ENCODE measurements at regions not wholly inside any gene's neighbourhood (a gene's known extent, or its start where the extent isn't known, plus 50 kb on each side); places are given as distances from the start of the nearest gene placed in this dataset.
"Not testable (repeated sequence)": the region's sequence is repeated elsewhere in the genome, so short reads cannot be mapped to it uniquely, and the experiment has no call there.

- DNase-seq, result no peak
Measured at GRCh38 chr9:17846948-17847655, 268.2 kb downstream of the SH3GL2 start.

- no peak for DNase-seq
Measured at GRCh38 chr9:17847908-17848307, 269.0 kb downstream of the SH3GL2 start.

GRCh38 chr9:17852108-17852507, 273.2 kb downstream of the SH3GL2 start:
- no peak for DNase-seq

GRCh38 chr9:17854487-17854886, 275.6 kb downstream of the SH3GL2 start:
- no peak for DNase-seq

- DNase-seq, result no peak
Measured at GRCh38 chr9:17856995-17857394, 278.1 kb downstream of the SH3GL2 start.

- DNase-seq, result no peak
Measured at GRCh38 chr9:17859228-17859627, 280.4 kb downstream of the SH3GL2 start.

GRCh38 chr9:17859987-17860386, 281.1 kb downstream of the SH3GL2 start:
- no peak for DNase-seq

GRCh38 chr9:17862101-17862500, 283.2 kb downstream of the SH3GL2 start:
- DNase-seq, result no peak

GRCh38 chr9:17862629-17863028, 283.8 kb downstream of the SH3GL2 start:
- no peak for DNase-seq

- DNase-seq, result no peak
Measured at GRCh38 chr9:17863213-17863883, 284.5 kb downstream of the SH3GL2 start.

- no peak for DNase-seq
Measured at GRCh38 chr9:17863924-17864323, 285.1 kb downstream of the SH3GL2 start.

- no peak for DNase-seq
Measured at GRCh38 chr9:17864951-17865350, 286.1 kb downstream of the SH3GL2 start.

GRCh38 chr9:17865881-17866280, 287.0 kb downstream of the SH3GL2 start:
- DNase-seq, result no peak

GRCh38 chr9:17870722-17871121, 291.9 kb downstream of the SH3GL2 start:
- no peak for DNase-seq

- DNase-seq, result no peak
Measured at GRCh38 chr9:17871213-17871890, 292.5 kb downstream of the SH3GL2 start.

- no peak for DNase-seq
Measured at GRCh38 chr9:17875886-17876285, 297.0 kb downstream of the SH3GL2 start.

GRCh38 chr9:17876687-17877086, 297.8 kb downstream of the SH3GL2 start:
- no peak for DNase-seq

GRCh38 chr9:17878810-17879370, 300.0 kb downstream of the SH3GL2 start:
- no peak for DNase-seq

- no peak for DNase-seq
Measured at GRCh38 chr9:17881371-17881770, 302.5 kb downstream of the SH3GL2 start.

- no peak for DNase-seq
Measured at GRCh38 chr9:17882688-17883594, 304.1 kb downstream of the SH3GL2 start.

GRCh38 chr9:17888066-17888465, 309.2 kb downstream of the SH3GL2 start:
- DNase-seq, result no peak

- not testable (repeated sequence) for DNase-seq
Measured at GRCh38 chr9:17888964-17889363, 310.1 kb downstream of the SH3GL2 start.
